Ureter (tissue), 1 donor: ENCODE measurements at regions not wholly inside any gene's neighbourhood (a gene's known extent, or its start where the extent isn't known, plus 50 kb on each side); places are given as distances from the start of the nearest gene placed in this dataset.

ENCODE experiments used
- DNase-seq: peaks from one replicate; pipeline ENCODE4 v3.0.0-alpha.2; 2020; ENCODE audit warnings: low spot score
- donor health status: DM: yes; HTN: yes; CAD: no.

DNA sequence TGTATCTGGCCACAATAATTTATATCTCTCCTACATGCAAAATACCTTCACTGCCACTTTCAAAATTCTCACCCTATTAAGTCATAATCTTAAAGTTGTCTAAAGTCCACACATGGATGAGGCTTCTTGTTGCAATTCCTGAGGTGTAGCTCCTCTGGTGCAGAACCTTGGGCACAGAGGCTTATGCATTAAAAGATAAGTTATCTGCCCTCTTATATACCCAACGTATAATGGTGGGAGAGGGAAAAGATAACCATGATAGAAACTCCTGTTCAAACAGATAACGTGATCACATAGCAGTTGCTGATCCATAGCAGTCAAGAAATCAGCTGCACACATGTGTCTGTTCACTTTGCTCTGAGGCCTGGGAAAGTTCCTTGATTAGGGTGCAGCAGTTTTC lies 1767.0 kb downstream of the MAT2B start:
- DNase-seq: no peak

DNA sequence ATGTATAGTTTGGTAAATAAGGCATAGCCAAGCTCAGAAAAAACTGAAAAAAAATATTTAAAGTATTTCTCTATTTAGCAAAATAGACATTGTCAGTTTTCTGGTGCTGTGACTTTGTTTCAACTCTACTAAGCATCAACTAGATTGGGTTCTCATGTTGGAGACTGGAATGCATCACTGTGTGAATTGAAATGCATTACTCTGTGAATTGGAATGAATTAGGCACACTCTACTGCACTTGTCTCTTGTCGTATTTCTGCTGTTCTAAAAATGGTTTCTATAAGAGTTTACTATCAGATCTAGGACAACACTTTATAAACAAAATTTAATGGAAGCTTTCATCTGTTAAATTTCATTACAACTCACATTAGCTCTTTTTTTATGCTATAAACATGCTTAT lies 1772.2 kb downstream of the MAT2B start:
- DNase-seq: no peak

DNA sequence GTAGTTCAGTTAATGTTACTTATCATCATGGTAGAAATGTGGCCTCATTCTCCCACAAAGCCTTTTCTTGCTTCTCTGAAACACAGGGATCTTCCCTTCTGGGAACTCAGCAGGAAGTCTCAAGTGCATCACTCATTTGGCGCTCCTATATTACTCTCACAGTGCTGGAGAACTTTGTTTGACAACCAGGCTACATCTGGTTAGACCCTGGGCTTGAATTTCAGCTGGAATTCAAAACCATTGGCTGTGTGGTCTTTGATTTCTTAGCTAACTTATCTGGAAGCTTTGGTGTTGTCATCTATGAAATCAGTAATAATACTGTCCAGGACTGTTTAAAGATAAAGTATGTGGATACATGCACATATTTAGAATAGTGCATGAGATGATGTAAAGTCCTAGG lies 1777.1 kb downstream of the MAT2B start:
- DNase-seq: no peak

DNA sequence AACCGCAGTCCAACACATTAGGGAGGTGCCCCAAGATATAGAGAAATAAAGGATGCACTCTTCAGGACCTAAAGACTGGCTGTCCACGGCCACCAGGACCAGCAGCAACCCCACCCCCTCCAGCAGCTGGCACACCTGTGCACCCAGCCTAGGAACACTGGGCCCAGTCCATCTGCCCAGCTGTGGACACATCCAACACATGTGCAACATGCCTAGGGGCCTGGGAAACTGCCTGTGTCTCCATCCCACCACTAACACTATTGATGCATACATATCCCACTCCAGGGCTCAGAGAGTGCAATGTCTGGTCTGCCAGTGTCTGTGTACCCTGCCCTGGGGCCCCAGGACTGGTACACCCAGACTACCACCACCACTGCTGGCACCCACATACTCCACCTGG lies 1781.3 kb downstream of the MAT2B start:
- DNase-seq: no peak

DNA sequence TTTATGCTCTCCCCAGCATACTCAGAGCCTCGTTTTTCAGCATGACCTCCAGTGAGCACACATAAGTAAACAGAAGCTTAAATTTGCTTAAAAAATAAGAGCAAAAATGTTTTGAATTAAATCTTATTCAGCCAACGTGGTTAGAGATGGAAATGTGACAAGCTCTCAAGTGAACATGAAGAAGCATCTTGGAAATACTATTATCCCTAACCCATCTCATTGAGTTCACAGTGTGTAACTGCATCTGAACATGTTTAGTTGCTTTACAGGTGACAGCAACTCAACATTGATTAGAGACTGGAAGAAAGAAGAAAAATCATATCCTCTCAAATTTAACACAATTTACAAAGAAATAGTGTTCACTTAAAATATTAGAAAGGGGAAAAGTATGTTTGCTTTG lies 1785.1 kb downstream of the MAT2B start:
- no peak for DNase-seq

DNA sequence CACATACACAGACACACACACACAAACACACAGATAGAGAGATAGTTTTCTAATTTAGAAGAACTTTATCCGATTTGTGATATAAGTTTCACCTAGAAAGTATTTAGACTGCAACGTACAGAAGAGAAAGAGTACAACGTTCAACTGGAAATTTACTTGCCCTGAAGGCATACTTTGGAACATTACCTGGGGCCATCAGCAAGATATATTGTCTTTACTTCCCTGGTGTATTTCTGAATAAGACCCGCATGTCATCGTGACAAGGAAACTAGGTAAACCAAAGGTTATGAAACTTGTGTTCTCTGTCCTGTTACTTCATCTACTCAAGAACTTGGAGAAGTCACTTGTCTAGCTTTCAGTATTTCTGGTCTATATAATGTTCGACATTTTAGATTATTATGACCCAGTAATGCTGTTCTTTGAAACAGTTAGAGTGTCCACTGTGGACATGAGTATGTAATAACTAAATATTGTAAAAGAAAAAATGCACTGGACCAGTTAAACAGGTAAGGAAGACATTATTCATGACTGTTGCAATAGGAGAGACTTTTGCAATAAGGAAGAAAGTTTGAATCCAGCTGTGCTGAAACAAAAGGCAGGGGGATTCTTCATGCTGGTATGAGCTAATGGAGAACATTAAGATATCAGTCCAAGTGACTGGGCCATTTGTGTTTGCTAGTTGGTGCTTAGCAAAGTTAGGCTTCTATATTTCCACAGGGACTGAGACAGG lies 1791.1 kb downstream of the MAT2B start:
- DNase-seq: no peak

DNA sequence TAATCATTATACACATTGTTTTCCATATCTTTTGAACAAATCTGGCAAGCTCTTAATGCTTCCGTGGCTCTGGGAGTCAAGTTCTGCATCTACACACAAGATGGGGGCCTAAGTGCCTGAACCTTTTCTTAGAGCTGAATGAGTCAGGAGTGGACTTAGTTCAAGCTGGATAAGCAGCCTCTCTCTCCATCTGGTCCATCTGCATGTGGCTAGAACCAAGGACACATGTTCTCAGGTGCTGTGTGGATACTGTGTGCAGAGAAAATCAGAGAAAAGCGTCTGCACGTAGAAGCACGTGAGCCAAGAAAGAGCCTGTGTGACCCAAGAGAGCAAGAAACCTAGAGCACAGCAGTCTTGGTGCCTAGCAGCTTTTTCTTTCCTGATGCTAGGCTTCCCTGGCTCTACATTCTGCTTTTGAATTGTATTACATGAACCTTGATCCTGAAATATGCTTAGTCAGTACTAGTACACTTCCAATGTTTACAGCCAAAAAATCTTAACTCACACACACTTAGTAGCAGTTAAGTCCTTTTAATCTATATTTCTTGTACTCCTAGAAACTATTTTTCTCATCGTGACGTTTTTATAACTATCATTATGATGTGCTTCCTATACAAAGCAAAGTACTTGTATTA lies 1798.9 kb downstream of the MAT2B start:
- DNase-seq: no peak

DNA sequence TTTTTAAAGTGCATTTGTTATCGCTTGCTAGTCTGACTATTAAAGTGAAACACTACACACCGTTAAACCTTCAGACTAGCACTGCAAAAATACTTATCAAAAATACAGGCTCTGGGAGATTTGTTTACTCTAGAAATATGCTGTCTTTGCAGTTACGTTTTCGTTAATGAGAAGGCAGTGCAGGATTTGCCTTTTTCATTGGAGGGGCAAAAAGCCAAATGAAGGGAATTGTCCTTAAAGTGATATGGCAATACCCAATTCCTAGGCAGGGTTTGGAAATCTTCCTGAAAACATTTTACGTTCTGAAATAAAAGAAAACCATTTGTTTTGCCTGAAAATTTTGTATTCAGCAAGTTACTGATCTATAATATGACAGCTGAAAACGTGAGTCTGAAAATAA lies 1800.2 kb downstream of the MAT2B start:
- DNase-seq: no peak

DNA sequence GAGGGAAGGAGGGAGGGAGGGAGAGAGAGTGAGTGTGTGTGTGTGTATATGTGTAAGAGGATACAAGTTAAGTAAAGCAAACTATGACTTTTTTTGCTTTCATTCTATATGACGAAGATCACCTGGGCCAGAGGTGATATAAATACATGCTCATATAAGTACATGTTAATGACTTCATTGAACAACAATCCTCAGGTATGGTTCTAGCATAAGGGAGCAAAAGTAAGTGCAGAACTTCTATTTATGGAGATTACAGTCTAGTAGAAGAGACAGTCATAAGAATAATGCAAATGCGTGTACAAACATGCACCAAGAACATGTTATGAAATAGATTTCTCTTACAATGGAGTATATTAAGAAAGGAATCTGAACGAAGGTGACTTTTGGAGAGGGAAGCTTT lies 1804.0 kb downstream of the MAT2B start:
- no peak for DNase-seq

DNA sequence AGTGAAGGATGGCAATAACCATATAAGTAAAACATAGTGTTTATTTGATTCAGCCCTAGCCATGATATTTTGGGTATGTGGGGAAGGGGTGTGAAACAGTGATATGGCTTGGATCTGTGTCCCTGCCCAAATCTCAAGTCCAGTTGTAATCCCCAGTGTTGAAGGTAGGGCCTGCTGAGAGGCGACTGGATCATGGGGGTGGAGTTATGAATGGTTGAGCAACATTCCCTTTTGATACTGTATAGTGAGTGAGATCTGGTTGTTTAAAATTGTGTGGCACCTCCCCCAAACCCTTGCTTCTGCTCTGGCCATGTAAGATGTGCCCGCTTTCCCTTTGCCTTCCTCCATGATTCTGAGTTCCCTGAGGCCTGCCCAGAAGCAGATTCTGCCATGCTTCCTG lies 1804.6 kb downstream of the MAT2B start:
- DNase-seq: no peak

DNA sequence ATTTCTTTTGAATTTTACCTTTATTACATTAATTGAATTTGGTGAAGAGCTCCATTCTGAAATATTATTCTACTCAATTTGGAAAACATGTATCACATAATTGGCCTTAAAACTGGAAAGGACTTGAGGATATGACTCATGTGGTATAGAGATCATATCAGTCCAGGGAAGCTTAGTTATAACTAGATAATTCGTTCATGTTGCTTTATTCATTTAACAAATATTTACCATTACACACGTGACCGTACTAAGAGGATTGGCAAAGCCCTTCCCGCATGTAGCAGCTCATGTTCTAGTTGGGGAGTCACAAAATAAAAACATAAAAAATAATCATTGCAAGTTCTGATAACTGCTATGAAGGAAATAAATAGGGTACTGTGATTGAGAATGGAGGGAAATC lies 1816.5 kb downstream of the MAT2B start:
- no peak for DNase-seq

DNA sequence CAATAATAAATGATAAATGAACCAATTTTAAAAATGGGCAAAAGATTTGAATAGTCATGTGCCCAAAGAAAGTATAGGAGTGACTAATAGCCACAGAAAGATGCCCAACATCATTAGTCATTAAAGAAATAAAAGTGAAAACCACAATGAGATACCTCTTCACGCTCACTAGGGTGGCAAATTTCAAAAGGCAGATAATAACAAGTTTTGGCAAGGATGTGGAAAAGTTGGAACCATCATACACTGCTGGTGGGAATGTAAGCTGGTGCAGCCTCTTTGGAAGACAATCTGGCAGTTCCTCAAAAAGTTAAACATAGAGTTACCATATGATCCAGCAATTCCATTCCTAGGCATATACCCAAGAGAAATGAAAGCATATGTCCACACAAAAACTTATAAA lies 1819.8 kb downstream of the MAT2B start:
- no peak for DNase-seq

DNA sequence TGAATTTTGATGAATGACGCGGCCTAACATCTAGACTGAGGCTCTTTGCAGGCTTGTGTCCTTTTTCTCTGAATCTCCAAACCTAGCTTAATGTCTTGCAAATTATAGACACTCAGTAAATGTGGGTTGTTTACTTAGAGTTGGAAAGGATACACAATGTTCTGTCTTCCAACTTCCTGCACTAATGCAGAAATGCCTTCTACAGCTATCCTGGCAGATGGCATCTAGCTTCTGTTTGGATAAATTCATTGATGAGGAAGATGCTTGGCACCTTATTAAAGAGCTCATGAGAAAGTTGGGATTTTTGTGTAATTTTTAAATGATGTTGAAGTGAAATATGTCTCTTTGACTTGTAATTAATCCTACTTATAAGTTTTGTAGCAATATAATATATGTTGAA lies 1822.2 kb downstream of the MAT2B start:
- no peak for DNase-seq

DNA sequence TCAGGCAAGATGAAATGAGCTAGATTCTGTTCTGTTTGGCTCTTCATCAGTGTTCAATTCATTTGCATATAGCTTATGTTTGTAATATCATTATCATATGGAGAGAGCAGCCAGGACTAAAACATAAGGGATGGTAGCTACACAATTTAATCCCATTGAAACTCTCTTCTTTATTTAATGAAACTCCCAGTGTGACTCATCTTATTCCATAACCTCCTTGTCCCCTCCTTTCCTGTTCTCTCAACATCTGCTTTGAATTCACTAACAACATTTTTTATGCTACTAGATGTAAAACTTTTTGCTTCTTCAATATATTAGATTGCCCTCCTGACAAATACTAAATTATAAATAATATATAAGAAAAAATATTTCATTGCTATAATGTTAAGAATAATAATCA lies 1823.4 kb downstream of the MAT2B start:
- DNase-seq: no peak

DNA sequence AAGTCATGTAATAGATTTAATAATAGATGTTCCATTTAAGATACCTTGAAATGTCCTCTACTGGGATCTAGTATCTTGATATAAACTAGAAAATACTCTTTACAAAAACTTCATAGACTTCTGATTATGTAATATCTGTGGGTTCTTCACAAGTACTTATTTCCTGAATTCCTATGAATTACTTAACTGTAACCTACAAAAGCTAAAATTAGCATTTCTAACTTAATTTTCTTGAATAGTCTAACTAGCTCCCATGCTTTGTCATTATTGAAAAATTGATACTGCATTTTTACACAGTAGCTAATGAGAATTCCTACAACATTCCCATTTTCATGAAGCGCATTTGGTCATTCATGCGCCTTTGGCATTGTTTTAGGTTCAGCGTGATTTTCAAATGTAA lies 1828.2 kb downstream of the MAT2B start:
- no peak for DNase-seq

DNA sequence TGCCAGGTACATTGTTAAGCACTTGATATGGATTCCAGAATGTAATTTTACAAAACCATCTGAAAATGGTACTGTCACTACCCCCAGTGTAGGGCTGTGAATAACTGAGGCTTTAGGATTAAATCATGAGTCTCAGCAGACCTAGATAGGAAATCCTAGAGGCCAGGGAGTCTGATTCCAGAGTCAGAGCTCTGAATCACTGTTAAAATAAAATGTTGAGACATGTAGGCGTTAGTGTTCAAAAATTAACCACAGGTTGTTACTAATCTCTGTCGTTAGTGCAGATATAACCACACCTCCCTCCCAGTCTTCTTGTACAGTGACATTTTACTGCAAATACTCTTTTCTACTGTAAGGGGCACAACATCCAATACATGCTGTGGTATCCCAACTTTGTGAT lies 1828.8 kb downstream of the MAT2B start:
- no peak for DNase-seq

DNA sequence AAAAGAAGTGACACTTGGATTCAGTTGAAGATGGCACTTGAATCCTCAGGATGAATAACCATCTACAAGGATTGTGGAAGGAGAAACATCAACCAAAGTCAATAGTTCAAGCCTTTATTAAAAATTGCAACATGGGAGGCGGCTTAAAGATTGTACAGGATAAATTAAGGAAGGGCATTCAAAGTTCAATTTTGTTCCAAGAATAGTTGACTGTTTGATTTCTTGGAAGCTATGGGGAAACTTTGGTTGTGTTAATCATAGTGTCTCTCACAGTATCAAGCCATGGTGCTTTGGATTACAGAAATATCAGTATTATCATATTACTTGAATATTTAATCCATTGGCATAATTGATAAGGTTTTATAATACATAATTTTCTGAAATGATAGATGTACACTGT lies 1844.3 kb downstream of the MAT2B start:
- DNase-seq: no peak

DNA sequence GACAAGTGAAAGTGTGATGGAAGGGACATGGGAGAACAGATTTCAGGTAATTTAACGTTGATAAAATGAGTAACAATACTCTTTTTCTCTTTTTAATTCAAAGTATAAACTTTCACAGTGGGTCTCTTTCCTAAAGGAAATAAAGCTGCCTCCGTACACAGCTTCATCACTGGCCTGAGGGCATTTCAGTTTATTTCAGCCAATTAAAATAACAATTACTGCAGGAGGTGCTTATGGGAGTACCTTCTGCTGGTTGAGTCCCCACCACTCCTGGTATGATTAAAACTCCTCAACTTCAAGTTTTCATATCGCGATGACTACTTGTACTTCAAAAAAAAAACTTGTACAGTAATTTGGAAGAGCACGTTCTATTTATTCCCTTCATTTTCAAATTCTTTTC lies 1845.9 kb downstream of the MAT2B start:
- no peak for DNase-seq

DNA sequence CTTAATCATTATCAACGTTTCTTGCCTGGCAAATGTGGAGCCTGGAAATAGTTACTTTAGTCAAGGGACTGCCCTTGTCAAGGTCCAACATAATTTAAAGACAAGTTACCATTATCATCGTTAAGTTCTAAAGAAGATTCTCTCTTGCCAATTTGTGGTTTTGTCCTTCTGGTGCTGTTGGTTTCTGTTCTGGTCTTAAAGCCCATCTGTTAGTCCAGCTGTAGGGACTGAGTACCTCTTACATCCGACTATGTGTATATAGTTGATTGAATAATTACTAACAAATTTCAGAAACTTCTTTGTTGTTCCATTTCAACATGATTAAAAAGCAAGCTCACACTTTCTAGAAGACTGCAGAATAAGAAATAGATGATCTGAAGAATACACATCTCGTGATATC lies 1854.9 kb downstream of the MAT2B start:
- no peak for DNase-seq

DNA sequence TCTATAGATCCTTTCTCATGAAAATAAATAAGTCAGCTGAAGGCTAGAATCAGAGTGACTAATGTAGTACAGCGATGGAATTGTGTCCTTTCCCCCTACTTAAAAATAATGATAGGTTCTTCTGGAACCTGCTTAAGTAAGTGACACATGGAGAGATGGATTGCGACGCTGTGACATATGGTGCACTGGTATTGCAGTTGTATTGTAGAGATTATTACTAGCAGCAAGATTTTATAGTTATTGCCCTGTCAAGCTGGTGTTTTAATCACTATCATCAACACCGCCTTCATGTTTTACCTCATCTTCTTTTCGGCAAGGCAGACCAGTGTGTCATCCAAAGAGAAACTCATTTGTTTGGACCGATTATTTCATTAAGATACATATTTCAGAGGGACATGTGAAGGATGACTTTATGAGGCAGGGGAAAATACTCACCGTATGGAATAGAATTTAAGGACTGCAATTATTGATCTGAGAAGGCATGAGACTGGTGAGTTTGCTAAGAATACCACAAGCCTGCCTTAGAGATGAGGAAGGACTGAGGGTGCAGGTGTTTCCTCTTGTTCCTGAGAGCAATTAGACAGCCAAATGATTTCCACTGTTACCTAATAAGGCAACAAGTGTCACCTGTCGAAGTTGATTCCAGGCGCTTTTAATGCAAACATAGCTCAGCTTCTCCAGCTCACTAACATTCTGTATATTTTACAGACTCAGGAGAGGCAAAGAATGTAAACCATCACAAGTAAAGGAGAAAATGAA lies 1855.5 kb downstream of the MAT2B start:
- DNase-seq: no peak

DNA sequence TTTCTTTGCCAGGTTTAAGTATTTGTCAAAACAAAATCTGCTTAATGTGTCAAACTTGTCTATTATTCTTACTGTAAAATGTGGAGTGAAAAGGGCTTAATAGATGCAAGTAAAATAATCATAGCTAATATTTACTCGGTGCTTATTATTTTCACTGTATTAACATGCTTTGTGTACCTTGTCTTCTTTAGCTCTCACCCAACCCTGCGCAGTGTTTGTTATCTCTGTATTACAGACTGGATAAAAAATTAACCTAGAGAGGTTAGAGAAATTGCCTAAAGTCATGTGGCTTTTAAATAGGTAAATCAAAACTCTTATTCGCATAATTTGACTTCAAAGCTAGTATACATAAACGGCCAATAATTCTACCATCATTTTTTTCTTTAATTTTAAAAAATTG lies 1864.8 kb downstream of the MAT2B start:
- DNase-seq: no peak

DNA sequence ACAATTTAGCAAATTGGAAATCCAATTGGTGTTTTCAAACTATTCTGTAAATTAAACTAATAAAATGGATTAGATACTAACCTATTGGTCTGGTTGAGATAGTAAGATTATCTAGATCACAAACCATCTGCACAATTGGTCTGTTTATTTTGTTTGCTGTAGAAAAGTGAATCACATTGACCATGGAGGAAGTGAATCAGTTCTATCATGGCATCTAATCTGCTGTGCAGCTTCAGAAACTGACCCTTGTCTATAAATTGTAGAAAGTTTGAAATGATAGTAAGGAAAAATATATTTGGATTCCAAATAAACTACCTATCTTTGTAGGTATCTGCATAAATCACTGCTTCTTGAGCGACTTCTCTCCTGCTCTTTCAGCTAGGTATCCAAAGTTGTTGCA lies 1865.4 kb downstream of the MAT2B start:
- DNase-seq: no peak

DNA sequence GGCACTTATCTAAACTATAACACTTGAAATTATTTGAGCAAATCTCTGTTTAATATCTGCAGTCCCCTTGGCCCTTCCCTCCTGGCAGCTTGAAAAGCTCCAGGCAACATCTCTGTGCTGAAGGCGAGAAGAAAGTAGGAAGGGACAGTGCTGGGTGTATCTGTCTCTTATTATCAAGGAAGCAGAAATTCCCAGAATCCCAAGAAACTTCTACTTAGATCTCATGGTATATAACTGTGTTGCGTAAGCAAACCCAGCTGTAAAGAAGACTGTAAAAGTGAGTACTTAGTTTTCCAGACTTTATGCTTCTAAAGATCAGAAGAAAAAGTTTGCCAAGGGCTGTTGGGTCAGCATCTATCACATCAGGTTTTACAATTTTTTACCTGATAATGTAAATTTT lies 1869.8 kb downstream of the MAT2B start:
- DNase-seq: no peak
